GM12892 (cell line): ENCODE measurements at regions not wholly inside any gene's neighbourhood (a gene's known extent, or its start where the extent isn't known, plus 50 kb on each side); places are given as distances from the start of the nearest gene placed in this dataset.

Experiments used
- POLR2A ChIP-seq: IDR thresholded peaks from 2 replicates; pipeline ENCODE4 v1.6.1; 2011; ENCODE audit warnings: low read depth, low read length, control low read depth
- TAF1 ChIP-seq: IDR thresholded peaks from 2 replicates; pipeline ENCODE4 v1.6.1; 2011; ENCODE audit warnings: low read depth, mild to moderate bottlenecking, control low read depth, low read length, borderline replicate concordance

DNA sequence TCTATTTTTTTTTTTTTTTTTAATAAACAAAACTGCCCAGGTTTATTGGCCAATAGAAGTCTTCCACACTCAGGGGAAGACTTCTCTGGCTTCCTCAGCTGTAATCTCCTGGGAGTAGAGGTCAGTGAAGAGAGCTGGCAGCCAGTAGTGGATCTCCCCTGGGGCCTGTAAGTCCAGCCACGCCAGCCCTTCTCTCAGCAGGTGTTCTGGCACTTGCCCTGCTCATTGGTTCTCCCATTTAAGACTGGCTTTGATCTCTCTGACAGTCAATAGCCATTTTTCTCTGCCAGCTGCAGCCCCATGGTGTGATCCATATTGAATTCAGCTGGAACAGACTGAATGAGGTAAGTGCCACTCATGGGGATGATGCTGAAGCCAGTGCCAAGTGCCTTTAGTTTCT, 170.6 kb upstream of the SPHKAP start:
- no peak for TF ChIP-seq POLR2A
- no peak for TF ChIP-seq TAF1
